Neural cell (in vitro differentiated cells): ENCODE measurements at regions not wholly inside any gene's neighbourhood (a gene's known extent, or its start where the extent isn't known, plus 50 kb on each side); places are given as distances from the start of the nearest gene placed in this dataset.

Experiments
- MXI1 ChIP-seq: fragments of 450-650 bp; conservative IDR thresholded peaks from 2 replicates; pipeline ENCODE4 v1.6.1; 2014; ENCODE audit warnings: antibody characterized with exemption, mild to moderate bottlenecking; ENCODE audit not compliant: poor library complexity, severe bottlenecking
- POLR2AphosphoS5 ChIP-seq: IDR thresholded peaks from 2 replicates; pipeline ENCODE4 v1.6.1; 2012
- SMC3 ChIP-seq: fragments of 450-650 bp; conservative IDR thresholded peaks from 2 replicates; pipeline ENCODE4 v1.6.1; 2014; ENCODE audit warnings: antibody characterized with exemption, mild to moderate bottlenecking, moderate library complexity; ENCODE audit not compliant: poor library complexity
- TF ChIP-seq, protein P1 (sequence below): fragments of 450-650 bp; IDR thresholded peaks from 2 replicates; pipeline ENCODE4 v1.5.1; 2014; ENCODE audit warnings: antibody characterized with exemption, mild to moderate bottlenecking, moderate library complexity; ENCODE audit not compliant: poor library complexity, severe bottlenecking

DNA sequence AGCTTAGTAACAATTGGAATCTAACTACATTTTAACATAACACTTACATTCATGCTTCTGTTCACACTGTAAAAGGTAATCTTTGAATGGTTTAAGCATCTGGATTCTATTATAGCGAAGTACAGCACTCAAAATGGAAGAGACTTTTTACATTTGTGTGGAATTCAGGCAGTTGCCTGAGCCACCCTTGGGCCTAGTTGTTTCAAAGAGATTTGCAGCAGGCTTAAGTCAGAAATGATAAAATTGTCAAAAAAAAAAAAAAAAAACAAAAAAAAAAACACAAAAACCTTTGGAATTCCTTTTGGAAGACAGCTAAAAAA is 199.9 kb downstream of the LYPLAL1 start:
- TF ChIP-seq, protein P1, sequence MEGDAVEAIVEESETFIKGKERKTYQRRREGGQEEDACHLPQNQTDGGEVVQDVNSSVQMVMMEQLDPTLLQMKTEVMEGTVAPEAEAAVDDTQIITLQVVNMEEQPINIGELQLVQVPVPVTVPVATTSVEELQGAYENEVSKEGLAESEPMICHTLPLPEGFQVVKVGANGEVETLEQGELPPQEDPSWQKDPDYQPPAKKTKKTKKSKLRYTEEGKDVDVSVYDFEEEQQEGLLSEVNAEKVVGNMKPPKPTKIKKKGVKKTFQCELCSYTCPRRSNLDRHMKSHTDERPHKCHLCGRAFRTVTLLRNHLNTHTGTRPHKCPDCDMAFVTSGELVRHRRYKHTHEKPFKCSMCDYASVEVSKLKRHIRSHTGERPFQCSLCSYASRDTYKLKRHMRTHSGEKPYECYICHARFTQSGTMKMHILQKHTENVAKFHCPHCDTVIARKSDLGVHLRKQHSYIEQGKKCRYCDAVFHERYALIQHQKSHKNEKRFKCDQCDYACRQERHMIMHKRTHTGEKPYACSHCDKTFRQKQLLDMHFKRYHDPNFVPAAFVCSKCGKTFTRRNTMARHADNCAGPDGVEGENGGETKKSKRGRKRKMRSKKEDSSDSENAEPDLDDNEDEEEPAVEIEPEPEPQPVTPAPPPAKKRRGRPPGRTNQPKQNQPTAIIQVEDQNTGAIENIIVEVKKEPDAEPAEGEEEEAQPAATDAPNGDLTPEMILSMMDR, result no peak
- no peak for TF ChIP-seq SMC3
- TF ChIP-seq POLR2AphosphoS5, result no peak
- TF ChIP-seq MXI1, result no peak
